Midbrain (tissue), 1 donor: ENCODE measurements at regions not wholly inside any gene's neighbourhood (a gene's known extent, or its start where the extent isn't known, plus 50 kb on each side); places are given as distances from the start of the nearest gene placed in this dataset.
A peak's percentile ranks its signal among the peaks of the same experiment; 100 is the strongest.

ENCODE experiments used
- DNase-seq: peaks from one replicate; lab custom pipeline; 2025; lab: John Stamatoyannopoulos, UW

DNA sequence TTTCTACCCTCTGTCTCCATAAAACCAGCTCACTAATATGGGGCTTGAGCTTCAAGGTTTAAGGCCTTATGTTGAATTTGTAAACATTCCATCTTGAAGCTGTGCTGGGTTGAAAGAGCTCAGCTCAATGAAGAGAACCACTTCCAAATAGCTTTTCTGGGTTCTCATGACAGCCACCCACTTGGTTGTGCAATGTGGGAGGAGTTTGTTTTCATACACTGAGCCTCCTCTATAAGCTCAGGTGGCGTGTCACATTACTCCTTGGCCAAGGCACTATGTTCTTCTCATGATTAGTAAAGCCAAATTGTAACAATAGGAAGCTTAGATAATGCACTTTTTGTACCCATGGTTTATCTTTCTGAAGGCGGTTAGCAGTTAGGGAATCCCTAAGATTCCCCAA, 265.6 kb downstream of the PTEN start:
- no peak for DNase-seq

DNA sequence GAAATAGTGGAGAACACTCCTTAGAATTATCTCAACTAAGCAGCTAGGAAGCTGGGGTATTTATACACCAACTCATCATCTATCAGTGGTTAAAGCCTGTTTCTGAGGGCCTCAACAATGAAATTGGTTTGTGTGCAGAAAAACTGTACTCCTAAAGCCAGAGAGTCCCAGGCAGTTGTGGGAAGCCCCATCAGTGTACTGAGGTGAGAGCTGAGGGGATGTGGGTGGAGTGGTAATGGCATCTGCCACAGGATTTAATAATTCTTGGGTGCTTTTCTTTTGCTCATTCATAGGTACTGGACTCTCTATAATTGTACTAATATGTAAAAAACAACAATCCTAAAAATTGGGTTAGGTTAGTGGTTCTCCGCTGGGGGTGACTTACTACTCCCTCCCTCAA, 267.5 kb downstream of the PTEN start:
- DNase-seq = no peak

- DNase-seq = peak; percentile 2
Observed at GRCh38 chr10:88131511-88132139, 268.2 kb downstream of the PTEN start.

DNA sequence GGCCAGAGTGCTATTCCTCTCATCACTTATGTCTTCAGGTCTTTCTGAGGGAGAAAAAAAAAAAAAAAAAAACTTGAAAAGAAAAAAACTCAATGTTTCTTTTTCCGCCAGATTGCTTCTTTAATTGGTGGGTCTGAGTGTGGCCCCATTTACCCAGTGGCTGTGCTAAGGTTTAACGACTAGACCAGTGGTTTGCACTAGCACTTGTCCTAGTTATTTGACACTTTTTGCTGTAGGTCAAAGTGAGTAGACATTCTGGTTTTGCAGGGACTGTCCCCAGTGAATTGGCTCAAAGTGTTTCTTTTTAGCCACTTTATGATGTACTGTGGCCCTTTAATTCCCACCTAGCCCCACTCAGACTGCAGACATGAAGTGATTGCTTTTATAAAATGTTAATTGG, 273.3 kb downstream of the PTEN start:
- no peak for DNase-seq

DNA sequence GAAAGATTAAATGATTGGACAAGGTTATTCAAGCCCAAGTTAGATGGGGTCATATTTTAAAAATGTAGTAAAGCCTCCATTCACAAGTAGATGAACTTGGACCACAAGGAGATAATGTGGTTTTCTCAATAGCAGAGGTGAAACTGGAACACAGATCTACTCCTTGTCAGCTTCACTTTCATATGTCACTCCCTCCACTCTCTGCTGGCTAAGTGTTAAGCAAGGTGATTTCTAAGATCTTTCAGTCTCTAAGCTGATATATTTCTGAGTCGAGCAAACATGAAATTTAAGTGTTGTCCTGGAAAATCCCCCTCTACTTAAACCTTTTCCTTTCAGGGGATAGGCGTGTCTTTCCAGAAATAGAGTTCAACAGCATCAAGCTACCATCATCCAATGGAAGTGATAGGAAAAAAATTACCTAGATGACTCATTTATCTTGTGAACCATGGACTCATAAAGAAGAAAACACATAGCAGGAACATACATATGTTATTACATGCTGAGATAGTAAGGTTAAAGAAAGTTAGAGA, 275.0 kb downstream of the PTEN start:
- DNase-seq = no peak

GRCh38 chr10:88147000-88147798, 283.8 kb downstream of the PTEN start:
- peak; percentile 1 for DNase-seq

- no peak for DNase-seq
Observed at GRCh38 chr10:88149906-88150305, 286.5 kb downstream of the PTEN start.

DNA sequence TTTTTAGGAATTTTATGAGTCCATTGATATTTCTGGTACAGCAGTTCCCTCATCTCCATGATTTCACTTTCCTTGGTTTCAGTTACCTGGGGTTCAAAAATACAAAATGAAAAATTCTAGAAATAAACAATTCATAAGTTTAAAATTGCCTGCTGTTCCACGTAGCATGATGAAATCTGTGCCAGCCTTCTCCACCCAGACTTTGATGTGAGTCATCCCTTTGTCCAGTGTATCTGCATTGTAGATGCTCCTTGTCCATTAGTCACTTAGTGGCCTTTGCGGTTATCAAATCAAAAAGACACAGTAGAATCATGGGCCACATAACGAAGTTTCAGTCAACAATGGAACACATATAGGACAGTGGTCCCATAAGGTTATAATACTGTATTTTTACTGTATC, 286.9 kb downstream of the PTEN start:
- DNase-seq = no peak

DNA sequence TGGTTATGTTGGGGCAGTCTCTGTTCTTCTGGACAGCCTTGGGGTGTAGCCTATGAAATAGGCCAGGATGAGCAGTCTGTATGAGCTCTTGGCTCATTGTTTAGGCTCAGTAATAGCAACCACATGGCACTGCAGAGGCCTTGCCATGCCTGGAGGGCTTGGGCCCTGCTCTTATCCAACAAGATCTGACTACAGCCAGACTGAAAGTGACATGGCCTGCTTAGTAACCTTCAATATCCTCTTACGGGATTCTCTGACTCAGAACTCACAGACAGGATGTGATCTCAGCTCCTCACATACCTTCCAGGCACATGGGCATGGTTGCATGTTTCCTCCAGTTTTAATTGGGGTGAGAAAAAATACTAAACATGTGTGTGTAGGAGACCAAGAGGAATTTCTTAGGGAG, 289.3 kb downstream of the PTEN start:
- DNase-seq = no peak

DNA sequence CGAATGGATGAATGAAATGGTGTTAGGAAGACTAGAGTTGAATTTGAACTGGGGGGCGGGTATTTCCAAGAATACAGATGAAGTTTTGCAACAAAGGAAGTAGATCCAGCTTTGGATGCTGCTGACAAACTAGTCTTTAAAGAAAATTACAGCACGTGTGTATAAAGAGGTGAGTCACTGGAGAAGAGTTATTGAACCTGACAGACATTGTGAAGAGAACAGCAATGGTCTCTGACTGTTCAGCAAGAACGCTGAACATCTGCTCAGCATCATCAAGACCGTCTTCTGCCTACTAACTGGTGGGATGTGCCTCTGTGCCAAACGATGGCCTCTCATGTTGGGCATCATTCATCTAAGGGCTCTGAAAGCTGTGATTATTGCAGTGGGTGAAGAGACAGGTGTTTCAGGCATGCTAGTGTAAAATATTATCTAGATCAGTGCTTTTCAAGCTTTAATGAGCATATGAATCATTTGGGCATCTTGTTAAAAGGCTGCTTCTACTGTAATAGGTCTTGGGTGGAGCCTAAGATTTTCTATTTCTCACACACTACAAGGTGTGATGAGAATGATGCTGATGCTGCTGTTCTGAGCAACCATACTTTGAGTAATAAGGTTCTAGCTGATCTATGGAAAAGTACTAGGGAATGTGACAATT, 291.3 kb downstream of the PTEN start:
- no peak for DNase-seq

DNA sequence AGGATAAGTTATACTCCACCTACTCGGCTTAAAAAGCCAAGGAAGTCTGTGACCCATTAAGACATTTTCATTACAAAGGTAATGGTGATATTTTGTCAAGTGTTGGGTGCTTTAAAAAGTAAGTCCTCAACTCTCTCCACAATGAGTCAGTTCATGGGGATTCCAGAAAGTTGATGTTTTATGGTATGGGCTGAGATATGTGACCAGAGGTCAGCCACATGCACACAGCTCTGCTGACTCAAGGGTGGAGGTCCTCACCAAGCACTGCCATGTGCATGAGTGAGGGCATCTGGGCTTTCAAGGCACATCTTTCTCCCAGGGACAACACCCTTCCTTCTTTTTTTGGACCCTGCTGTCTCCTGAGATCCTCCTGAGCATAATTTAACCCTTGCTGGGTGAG, 292.9 kb downstream of the PTEN start:
- DNase-seq = no peak

DNA sequence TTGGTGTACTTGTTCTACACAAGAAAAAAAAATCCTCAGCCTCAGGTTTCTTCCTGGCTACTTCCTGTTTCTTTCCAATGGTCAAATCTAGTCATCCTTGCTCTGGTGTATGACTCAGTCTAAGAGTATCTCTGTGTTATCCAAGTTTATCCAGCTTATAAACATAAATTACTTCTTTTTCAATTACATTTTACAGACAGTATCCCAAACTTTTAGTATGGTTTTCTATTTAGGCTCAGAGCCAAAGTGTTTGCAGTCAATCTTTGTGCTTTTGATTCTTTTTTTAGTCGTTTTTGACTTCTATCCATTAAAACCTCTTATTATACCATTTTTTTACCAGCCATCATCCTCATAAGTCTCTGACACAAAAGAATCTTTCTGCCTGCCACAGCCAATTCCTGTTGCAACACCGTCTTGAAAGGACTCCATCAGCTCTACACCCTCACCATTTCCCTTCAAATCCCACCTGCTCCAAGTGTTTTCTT, 294.6 kb downstream of the PTEN start:
- no peak for DNase-seq

GRCh38 chr10:88158526-88159122, 295.2 kb downstream of the PTEN start:
- DNase-seq = no peak

- no peak for DNase-seq
Observed at GRCh38 chr10:88159127-88159829, 295.9 kb downstream of the PTEN start.

DNA sequence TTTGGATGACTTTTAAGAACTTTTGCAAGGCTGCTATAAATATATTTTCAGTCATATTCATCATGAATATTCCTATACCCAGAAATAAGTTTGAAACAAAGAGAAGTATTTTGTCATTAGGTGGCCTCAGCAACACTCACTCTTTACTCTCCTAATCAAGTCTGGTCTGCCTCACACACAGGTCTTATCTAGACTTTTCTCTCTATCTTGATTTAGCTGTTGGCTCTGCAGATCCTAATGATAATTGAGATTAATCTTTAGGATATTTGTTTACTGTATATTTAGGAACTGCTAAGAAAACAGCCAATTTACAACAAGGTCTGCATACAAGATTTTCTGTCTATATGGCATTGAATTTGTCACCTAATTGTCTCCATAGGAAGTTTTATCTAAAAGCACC, 297.6 kb downstream of the PTEN start:
- no peak for DNase-seq

- DNase-seq = no peak
Observed at GRCh38 chr10:88161756-88162155, 298.3 kb downstream of the PTEN start.

DNA sequence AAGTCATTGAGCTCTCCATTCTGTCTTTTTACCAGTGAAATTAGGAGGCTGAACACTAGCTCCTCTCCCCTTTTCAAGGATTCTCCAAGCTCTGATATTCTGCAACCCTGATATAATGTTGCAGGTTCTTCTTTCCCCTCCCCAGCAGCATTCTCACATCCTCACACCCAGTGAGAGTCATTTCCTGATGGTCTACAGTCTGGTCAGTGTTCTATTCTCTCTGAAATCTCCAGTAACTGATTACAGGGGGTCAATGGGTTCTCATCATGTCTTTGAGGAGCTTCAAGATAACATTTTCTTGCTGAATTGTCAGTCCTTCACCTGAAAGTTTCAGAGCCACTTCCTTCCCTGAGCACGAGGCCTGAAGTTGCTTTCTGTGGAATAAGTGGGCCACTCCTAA, 299.4 kb downstream of the PTEN start:
- DNase-seq = no peak

- DNase-seq = no peak
Observed at GRCh38 chr10:88163572-88163971, 300.1 kb downstream of the PTEN start.

DNA sequence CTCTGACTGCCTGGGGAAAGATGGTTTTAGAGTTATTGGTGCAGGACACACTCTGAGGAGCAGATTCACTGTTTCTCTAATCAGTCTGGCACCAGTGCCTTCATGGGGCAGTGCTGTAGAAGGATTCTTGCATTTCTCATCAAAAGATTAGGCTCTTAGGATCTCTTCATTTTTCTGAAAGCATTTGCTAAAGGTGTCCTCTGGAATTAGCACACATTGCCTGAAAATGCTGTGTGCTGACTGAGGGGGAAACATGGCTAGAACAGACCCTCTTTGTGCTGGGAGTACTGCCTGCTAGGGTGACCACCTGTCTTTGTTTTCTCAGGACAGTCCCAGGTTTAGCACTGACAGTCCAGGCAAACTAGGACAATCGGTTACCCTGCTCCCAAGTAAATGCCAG, 301.0 kb downstream of the PTEN start:
- DNase-seq = no peak

- peak; percentile 26 for DNase-seq
Observed at GRCh38 chr10:88165849-88166271, 302.4 kb downstream of the PTEN start.

GRCh38 chr10:88168171-88169036, 305.0 kb downstream of the PTEN start:
- DNase-seq = no peak
